COLO829 (cell line): ENCODE measurements at regions not wholly inside any gene's neighbourhood (a gene's known extent, or its start where the extent isn't known, plus 50 kb on each side); places are given as distances from the start of the nearest gene placed in this dataset.
"Not testable (repeated sequence)": the region's sequence is repeated elsewhere in the genome, so short reads cannot be mapped to it uniquely, and the experiment has no call there.

Experiments used
- DNase-seq: peaks from one replicate; pipeline ENCODE4 v3.0.0; 2012; ENCODE audit warnings: low spot score

DNA sequence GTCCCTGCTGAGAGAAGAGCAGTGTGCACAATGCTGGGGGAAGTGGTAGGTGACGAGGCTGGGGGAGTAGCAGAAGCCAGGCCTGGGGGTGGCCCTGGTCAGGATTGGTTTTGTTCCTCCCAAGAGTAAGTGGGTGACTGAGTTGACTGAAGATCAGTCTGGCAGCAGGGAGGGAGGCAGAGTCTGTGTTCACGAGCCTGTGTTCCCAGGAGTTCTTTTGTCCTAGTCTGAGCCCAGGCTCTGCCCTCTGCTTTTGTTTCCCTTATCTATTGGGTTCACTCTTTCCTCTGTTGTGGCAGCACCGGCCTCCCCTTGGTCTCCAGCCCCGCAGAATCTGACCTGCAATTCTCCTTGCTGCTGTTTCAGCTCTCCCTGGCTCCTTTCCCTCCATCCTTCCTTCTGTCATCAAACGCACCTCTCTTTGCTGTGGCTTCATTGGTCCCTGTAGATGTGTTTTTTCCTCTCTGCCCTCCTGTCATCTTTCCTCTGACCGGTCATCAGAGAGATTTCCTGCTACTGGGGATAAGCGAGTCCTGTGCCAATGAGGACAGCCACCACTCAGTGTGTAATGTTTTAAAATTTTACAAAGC is 607.4 kb downstream of the KIF4B start:
- no peak for DNase-seq

DNA sequence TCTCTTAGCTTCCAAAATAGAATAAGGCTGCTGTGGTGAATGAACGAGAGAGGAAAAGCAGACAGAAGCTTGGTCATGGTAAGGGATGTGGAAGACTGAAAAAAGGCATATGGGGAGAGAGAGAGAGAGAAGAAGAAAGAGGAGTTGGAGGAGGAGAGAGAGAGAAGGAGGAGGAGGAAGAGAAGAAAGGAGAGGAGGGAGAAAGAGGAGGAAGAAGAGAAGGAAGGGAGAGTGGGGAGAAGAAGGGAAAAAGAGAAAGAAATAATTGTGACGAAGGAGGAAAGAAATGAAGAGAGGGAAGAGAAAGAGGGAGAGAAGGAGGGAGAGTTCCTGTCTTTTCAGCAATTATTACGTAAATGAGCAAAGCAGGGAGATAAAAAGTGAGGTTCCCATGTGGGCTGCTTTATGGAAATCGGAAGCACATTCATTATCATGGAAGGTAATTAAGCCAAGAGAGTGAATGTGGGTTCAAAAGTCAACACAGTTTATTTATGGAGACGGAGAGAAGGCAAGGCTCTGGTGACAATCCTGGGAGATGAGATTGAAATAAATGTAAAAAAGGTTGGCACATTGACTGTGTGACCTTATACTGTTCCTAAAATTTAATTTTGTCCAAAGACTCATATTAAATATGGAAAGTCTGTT is 611.2 kb downstream of the KIF4B start:
- DNase-seq, result no peak

DNA sequence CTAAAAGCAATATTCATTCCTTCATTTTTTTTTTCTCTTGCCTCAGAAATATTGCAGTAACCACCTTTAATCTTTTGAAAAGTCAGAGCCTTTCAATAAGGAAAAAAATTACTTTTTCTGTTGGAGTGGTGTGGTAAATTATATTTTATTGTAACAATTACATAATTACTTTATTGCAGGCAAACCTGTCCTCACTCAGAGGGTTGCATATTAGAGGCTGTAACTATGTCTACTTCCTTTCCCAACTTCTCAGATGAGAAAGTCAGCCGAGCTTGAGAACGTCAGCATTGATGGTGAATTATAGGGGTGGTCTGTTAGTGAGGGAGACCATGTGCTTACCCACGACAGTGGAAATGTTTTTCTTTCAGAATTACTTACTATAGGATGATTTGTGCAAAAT is 611.8 kb downstream of the KIF4B start:
- DNase-seq, result no peak

DNA sequence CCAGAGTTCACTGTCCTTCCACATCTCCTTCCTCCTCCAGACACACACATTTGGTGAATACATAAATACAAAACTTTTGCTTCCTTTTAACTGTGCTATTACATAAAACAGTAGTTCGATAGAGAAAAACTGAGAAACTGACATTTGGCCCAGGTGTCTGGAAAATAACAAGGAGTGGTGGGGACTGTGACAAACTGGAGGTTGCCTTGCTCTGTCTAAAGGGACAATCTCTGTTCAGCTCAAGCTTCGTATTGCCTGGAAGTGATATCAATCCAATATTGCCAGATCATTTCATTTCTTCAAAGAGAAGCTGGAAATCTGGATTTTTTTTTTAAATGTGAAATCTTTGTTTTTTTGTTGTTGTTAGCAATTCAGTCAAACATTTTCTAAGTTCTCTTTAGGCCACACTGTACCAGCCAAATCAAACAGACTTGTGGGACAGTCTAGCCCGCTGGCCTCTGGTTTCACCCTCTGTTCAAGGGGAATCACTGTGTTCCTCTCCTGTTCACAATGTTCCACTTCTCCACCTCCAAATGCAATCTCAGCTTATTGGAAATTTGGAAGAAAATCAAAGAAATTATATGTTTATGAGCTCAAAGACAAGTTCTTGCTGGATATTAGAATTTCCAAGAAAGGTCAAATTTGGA is 612.5 kb downstream of the KIF4B start:
- DNase-seq, result no peak

DNA sequence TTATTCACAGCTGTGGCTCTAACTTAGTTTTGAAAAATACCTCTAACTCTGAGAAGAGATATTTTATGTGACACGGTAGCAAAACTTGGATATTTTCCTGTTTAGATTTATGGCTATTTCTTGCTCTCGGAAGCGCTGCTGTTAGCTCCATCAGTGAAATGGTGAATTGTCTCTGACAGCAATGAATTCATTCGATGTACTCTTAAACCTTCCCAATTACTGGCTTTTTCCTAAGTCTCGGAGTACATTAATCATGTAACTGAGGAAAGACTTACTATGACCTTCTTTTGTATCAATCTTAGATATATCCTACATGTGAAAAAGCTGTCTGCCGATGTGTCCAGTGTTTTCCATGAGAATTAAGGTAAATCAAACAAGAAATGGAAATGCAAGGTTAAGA is 613.0 kb downstream of the KIF4B start:
- DNase-seq, result no peak

DNA sequence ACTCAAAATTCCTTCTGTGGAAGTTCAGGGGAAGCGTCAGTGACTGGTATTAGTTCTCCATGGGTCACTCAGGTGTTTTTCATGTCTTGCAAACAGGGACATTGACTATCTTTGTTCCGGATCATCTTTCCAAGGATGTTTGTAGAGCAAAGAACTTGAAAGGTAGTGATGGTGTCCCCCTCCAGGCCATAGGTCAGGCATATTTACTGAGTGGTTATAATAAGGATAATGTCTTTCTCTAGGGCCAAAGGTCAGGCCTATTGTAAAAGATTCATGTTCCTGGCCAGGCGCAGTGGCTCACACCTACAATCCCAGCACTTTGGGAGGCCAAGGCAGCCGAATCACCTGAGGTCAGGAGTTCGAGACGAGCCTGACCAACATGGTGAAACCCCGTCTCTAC is 614.8 kb downstream of the KIF4B start:
- DNase-seq, result no peak

DNA sequence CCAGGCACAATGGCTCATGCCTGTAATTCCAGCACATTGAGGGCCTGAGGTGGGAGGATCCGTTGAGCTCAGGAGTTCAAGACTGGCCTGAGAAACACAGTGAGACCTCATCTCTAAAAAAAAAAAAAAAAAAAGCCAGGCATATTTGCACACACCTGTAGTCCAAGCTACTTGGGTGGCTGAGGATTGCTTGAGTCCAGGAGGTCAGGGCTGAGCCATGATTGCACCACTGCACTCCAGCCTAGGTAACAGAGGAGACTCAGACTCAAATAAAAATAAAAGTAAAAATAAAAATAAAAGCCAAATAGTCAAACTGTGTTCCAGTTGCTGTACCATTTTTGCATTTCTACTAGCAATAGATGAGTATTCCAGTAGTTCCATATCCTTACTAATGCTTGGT is 616.0 kb downstream of the KIF4B start:
- no peak for DNase-seq

DNA sequence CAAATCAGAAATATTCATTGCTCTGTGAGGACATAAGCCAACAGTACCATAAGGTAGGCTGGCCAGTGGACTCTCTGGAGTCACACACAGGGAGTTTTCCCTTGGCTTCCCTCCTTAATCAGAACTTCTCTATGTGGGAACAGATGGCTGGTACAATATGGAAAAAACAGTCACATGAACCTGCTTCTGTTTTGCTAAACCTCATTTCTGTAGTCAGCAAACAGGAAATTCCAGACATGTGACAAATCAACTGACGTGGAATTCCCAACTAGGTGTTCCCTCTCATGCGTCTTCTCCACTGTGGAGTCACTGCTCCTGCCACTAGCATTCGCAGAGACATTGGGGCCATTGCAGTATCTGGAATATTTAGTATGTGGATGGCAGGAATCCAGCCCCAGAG is 617.6 kb downstream of the KIF4B start:
- DNase-seq, result no peak

DNA sequence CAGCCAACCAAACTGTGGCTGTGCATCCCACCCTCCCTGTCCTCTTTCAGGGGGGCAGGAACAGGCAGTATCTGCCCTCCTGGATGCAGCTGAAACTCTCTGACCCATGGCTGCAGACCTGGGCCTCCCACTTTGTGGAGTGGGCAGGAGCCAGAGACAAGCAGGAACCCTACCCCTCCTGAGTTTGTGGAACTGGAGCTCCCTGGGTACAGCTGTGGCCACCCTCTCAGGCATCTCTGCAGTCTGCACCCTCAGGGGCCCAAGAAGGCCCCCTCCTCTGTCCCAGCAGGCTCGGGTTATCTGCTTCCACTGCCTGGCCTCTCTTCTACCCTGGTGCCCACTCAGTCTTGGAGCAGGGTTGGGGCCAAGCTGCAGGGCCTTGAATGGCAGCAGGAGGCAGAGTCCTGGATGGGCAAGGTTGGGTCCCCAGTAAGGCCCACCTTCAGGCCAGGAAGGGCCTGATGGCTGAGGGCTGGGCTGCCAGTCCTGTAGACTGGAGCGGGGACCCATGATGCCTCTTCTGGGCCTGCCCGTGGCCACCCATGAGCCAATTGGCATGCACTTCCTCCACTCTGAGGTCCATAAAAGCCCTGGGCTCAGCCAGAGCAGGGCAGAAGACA is 619.9 kb downstream of the KIF4B start:
- DNase-seq, result no peak

DNA sequence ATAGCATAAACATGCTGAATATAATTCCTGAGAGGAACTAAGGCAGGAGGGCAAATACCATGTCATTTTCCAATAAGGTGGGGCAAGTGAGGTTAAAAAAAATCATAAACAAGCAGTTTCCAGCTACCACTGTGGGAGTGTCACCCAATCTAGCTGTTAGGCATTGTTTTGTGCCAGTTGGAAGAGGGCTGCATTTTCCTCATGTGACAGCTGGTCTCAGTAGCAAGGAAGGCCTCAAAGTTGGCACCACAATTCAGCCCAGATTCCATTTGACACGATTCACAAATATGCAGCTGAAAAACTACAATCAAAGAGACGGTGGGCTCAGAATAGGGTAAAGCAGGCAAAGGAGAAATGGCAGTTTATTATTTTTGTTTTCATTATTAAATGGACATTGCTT is 636.1 kb downstream of the KIF4B start:
- DNase-seq, result no peak

DNA sequence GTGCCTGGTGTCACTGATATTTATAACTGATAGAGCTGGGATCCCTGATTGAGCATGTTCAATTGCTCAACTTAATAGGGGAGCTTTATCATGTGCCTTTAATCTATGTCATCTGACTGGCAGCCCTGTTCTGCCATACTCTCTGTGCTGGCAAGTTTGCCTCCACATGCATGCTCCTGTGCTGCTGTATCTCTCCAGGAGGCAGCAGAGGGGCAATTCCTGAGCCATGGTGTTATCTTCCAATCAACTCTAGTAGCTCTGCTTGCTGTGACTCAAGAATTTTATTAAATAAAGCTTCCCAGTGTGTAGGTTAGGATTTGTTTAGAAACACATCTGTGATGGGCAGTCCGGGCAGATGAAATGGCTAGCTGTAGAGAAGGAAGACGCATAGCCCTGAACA is 642.0 kb downstream of the KIF4B start:
- no peak for DNase-seq

DNA sequence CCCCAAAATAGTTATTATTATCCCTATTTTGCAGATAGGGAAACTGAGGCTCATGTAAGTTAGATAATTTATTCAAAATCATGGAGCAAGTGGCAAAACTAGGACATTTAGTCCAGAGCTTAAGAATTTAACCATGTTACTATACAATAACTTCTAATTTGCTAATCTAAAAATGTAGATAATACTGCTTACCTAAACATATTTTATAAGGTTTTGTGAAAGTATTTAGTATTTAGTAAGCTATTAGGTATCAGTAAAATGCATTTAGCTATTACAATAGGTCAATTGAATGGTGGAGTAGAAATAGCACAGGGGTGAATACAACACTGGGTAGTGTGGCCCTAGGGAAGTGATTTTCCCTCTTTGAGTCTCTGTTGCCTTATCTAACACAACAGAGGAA is 648.3 kb downstream of the KIF4B start:
- no peak for DNase-seq

DNA sequence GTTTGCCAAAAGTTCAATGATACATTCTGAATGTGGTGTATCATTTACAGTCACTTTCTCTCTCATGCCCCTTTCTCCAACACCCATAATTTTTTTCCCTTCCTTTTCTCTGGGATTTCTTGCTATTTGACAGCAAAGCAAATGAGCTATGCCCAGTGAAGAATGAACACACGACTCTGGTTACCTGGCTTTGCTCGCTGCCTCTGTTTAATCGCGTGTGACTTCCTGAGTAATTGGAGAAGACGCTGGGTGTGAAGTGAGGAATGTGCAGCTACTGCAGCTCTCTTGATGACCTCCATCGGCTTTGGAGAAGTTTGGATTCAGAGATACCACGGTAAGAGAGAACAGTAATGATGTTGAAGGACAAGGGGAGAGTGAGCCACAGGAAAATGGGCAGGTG is 651.8 kb downstream of the KIF4B start:
- DNase-seq, result no peak

DNA sequence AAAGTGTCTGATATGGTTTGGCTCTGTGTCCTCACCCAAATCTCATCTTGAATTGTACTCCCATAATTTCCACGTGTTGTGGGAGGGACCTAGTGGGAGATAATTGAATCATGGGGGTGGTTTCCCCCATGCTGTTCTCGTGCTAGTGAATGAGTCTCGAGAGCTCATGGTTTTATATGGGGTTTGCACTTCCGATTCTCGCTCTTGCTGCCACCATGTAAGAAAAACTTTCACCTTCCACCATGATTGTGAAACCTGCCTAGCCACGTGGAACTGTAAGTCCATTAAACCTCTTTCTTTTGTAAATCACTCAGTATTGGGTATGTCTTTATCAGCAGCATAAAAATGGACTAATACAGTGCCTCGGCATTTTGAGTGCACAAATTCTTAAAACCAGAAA is 655.0 kb upstream of the SGCD start:
- not testable (repeated sequence) for DNase-seq

DNA sequence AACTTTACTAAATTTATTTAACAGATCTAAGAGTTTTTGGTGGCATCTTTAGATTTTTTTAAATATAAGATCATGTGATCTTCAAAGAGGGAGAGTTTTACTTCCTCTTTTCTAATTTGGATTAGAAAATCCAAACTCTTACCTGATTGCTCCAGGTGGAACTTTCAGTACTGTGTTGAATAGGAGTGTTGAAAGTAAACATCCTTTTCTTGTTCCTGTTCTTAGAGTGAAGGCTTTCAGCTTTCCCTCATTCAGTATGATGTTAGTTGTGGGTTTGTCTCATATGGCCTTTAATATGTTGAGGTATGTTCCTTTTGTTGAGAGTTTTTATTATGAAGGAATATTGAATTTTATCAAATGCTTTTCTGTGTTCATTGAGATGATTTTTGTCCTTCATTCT is 650.0 kb upstream of the SGCD start:
- no peak for DNase-seq

DNA sequence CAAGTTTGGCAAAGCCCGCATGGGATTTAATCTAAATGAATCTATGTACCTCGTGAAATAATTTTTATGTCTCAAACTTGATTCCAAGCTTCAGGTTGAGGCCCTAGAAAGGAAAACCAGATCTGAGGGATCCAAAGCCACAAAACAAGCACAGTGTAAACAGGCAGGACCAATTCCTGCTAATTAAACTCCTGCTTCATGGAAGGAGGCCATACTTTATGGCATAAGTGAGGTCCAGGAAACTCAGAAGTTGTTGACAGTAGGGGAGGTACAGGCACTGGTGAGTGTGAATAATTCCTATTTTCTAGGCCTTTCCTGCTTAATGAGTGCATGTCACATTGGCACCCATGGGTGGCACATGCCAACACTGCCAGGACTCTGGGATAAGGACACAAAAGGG is 648.6 kb upstream of the SGCD start:
- no peak for DNase-seq

DNA sequence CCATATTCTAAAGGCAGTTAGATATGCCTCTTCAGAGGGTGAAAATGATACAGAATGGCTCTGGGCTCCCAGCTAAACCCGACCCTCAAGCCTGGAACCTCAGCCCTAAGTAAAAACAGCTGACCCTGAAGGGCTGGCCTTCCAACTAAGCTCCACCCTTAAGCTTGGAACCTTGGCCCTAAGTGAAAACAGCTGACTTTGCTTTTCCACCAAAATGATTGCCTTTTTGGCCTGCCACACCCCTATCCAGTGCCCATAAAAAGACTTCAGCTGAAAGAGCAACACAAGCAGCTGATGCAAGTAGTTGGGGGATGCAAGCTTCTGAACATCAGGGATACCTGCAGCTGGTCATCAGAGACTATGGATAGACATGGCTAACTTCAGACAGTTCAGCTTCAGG is 647.4 kb upstream of the SGCD start:
- no peak for DNase-seq

DNA sequence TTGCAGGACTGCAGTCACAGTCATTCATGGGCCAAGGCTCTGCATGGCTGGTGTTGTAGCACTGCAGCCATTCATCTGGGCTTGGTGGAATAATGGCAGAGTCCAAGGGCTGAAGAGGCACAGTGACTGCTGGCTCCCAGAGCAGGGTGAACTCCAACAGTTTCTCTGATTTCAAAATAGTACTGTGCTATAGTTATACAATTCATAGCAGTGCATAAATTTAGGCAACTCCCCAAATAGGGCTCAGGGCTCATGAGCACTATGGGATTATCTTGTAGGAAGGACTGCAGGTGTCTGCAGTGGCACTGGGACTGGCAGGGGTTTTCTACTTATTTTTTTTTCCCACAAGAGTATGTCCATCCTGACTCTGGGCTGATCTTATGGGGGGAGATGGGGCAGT is 642.5 kb upstream of the SGCD start:
- DNase-seq, result no peak

DNA sequence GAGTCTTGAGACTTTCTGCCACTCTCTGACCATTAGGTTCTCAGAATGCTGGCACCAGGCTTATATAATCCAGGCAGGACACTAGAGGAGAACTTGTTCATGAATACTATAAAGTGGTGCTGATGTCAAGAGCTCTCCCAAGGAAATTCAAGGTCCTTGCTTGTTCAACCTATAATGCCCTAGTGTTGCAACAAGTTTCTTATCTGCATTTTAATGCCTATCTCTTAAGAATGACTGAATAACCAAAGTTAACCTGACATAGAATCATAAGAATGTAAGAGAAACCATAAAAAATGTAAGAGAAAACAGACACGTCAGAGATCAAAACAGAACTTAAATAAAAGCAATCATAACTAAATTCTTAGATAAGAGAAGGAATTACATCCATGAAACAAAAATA is 640.8 kb upstream of the SGCD start:
- no peak for DNase-seq

DNA sequence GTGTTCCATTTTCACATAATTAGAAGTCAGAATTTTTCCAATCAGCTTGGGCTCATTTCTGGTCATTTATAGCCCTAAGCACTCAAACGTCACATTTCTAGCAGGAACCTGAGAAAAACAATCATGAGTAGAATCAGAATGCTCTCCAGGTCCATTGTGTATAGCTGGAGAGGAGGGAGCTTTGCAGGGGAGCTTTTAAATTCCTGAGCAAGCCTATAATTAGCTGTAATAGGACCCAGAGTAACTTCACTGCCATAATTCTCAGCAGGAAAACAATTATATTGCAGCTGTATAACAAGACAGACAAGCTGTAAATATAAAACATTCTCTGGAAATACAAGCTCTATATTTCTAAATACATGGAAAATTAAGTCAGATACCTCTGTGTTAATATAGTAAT is 637.6 kb upstream of the SGCD start:
- no peak for DNase-seq

DNA sequence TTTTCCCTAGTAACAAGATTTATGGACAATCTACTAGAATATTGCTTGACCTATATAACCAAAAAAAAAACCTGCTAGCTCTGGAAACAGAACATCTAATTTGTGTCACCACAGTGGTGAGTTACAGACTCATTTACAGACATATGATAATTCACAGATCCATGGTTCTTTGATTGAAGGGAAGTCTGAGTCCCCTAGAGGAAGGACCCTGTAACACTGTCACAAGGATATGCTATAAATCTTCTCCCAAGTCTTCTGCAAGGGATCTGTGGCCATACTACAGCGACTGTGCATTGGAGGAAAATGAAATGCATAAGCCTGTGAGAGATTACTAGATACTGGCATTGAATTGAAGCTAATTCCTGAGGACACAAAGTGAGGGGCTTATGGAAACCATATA is 630.6 kb upstream of the SGCD start:
- no peak for DNase-seq

DNA sequence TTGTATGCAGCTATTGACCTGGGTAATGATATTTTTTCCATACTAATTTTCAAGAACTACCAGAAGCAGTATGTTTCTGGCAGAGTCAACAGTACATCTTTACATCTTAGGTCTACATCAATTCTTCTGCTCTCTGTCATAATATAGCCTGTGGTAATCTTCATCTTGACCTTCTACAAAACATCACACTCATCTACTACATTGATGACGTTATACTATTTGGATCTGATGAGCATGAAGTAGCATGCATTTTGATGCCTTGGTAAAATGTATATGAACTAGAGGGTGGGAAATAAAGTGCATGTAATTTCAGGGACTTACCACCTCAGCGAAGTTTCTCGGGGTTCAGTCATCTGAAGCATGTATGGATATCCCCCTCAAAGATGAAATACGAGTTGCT is 629.7 kb upstream of the SGCD start:
- no peak for DNase-seq

DNA sequence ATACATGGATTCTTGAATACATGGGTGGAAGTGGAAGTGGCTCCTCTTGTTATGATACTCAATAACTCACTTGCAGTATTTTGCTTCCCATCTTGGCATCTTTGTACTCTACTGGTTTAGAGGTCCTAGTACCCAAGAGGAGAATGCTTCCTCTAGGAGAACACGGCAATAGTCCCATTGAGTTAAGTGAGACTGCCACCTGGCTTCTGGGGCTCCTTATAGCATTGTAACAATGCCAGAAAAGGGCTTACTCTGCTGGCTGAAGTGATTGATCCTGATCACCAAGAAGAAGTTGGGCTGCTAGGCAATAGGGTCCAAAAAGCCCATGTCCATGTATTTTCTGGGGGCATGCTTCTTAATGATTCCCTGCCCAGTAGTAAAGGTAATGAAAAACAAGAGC is 627.6 kb upstream of the SGCD start:
- DNase-seq, result no peak

DNA sequence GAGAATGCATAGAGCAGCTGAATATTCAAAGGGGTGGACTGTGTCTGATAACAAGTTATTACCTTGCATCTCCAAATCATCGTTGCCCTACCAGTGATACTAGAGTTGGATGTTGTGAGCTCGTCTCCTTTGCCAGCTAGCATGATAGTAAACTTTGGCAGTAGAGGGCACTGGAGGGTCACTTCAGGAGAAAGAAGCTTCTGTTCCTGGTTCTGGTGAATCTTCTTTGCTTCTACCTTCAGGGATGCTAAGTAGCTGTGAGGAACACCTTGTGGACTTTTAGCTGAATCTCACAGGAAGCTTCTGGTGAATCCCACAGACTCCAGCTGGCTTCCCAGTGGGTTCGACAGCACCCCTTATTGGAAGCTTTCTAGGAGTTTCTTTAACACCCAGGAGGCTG is 626.6 kb upstream of the SGCD start:
- DNase-seq, result no peak
